ENCODE measurements at regions not wholly inside any gene's neighbourhood (a gene's known extent, or its start where the extent isn't known, plus 50 kb on each side); places are given as distances from the start of the nearest gene placed in this dataset.

GRCh38 chr3:110236976-110237610 lies 834.5 kb upstream of the NECTIN3 start:
- Histone ChIP-seq H3K36me3 (ENCODE audit: control insufficient read depth, insufficient read depth, low read length) (no peaks in the 10 kb centered on the region), H3K27me3 (replicated peaks; ENCODE audit: control insufficient read depth, insufficient read depth, low read length) (no peaks in the 10 kb centered on the region), H3K4me3 (replicated peaks; ENCODE audit: low read depth, low read length) (no peak overlapping the region)
- DNase-seq (ENCODE audit: extremely low read depth, insufficient read length): no peak
- no peak for TF ChIP-seq CTCF (IDR thresholded peaks at IDR 0.05; ENCODE audit: insufficient read depth, low read length, poor library complexity, severe bottlenecking)

GRCh38 chr3:110243081-110243480 lies 828.5 kb upstream of the NECTIN3 start:
- Histone ChIP-seq H3K4me3 (replicated peaks; ENCODE audit: low read depth, low read length) (no peak overlapping the region), H3K27me3 (replicated peaks; ENCODE audit: control insufficient read depth, insufficient read depth, low read length) (no peaks in the 10 kb centered on the region), H3K36me3 (ENCODE audit: control insufficient read depth, insufficient read depth, low read length) (no peaks in the 10 kb centered on the region)
- TF ChIP-seq CTCF (IDR thresholded peaks at IDR 0.05; ENCODE audit: insufficient read depth, low read length, poor library complexity, severe bottlenecking): no peak
- DNase-seq (ENCODE audit: extremely low read depth, insufficient read length): no peak

- DNase-seq (ENCODE audit: extremely low read depth, insufficient read length): no peak
- Histone ChIP-seq H3K4me3 (replicated peaks; ENCODE audit: low read depth, low read length) (no peak overlapping the region), H3K27me3 (replicated peaks; ENCODE audit: control insufficient read depth, insufficient read depth, low read length) (no peaks in the 10 kb centered on the region), H3K36me3 (ENCODE audit: control insufficient read depth, insufficient read depth, low read length) (no peaks in the 10 kb centered on the region)
- TF ChIP-seq CTCF (IDR thresholded peaks at IDR 0.05; ENCODE audit: insufficient read depth, low read length, poor library complexity, severe bottlenecking): no peak
These were observed 824.7 kb upstream of the NECTIN3 start for GRCh38 chr3:110246796-110247376.

- TF ChIP-seq CTCF (IDR thresholded peaks at IDR 0.05; ENCODE audit: insufficient read depth, low read length, poor library complexity, severe bottlenecking): no peak
- H3K36me3 ChIP-seq (ENCODE audit: control insufficient read depth, insufficient read depth, low read length): no peaks in the 10 kb centered on the region
- no peak overlapping the region for H3K4me3 ChIP-seq (replicated peaks; ENCODE audit: low read depth, low read length)
- no peaks in the 10 kb centered on the region for H3K27me3 ChIP-seq (replicated peaks; ENCODE audit: control insufficient read depth, insufficient read depth, low read length)
- DNase-seq (ENCODE audit: extremely low read depth, insufficient read length): no peak
These were observed 823.0 kb upstream of the NECTIN3 start for GRCh38 chr3:110248666-110249065.

GRCh38 chr3:110253794-110254193 lies 817.8 kb upstream of the NECTIN3 start:
- Histone ChIP-seq H3K27me3 (replicated peaks; ENCODE audit: control insufficient read depth, insufficient read depth, low read length) (no peaks in the 10 kb centered on the region), H3K36me3 (ENCODE audit: control insufficient read depth, insufficient read depth, low read length) (no peaks in the 10 kb centered on the region), H3K4me3 (replicated peaks; ENCODE audit: low read depth, low read length) (no peak overlapping the region)
- no peak for DNase-seq (ENCODE audit: extremely low read depth, insufficient read length)
- no peak for TF ChIP-seq CTCF (IDR thresholded peaks at IDR 0.05; ENCODE audit: insufficient read depth, low read length, poor library complexity, severe bottlenecking)
